H1 (cell line): ENCODE measurements at regions not wholly inside any gene's neighbourhood (a gene's known extent, or its start where the extent isn't known, plus 50 kb on each side); places are given as distances from the start of the nearest gene placed in this dataset.
"Not testable (repeated sequence)": the region's sequence is repeated elsewhere in the genome, so short reads cannot be mapped to it uniquely, and the experiment has no call there.

Experiments
- CTCF ChIA-PET: fragments of 300-600 bp; sonication (Branson Sonifier 250); formaldehyde crosslinking; loops from one replicate; lab custom pipeline; 2021; ENCODE audit not compliant: partially characterized antibody; lab: Charles Lee
- POLR2A ChIA-PET: fragments of 300-600 bp; sonication (Branson Sonifier 250); formaldehyde crosslinking; loops from one replicate; lab custom pipeline; 2021; ENCODE audit warnings: inconsistent platforms; ENCODE audit not compliant: partially characterized antibody; lab: Charles Lee
- DNase-seq, 2 experiments: peaks; one replicate each; pipeline versions ENCODE4 v3.0.0 to v3.0.0-alpha.2; 2010 to 2022; ENCODE audit warnings: low spot score in 2 of 2, low read depth in 1 of 2, mixed read lengths in 1 of 2
- FAIRE-seq: peaks from 2 replicates; lab custom pipeline; 2011; peaks lifted over from hg19 to GRCh38; lab: Jason Lieb, UNC
- H2AFZ ChIP-seq: 2 replicates; pipeline ENCODE4 v1.8.1; 2012; ENCODE audit warnings: low read length, inconsistent platforms
- H2AK5ac ChIP-seq: 2 replicates; pipeline ENCODE4 v1.6.1; 2013; ENCODE audit warnings: low read depth, low read length
- H2BK120ac ChIP-seq: replicated peaks from 2 replicates; pipeline ENCODE3; 2013; ENCODE audit warnings: low read depth, low read length, inconsistent platforms
- H2BK12ac ChIP-seq: 2 replicates; pipeline ENCODE4 v1.6.1; 2013; ENCODE audit warnings: low read depth, low read length
- H2BK15ac ChIP-seq: 2 replicates; pipeline ENCODE4 v1.6.1; 2013; ENCODE audit warnings: low read length
- H2BK20ac ChIP-seq: 2 replicates; pipeline ENCODE4 v1.6.1; 2013; ENCODE audit warnings: low read length
- H2BK5ac ChIP-seq: 2 replicates; pipeline ENCODE4 v1.6.1; 2013; ENCODE audit warnings: low read depth, low read length
- H3K14ac ChIP-seq: 2 replicates; pipeline ENCODE4 v1.6.1; 2013; ENCODE audit warnings: inconsistent platforms; ENCODE audit not compliant: insufficient read length
- H3K18ac ChIP-seq: 2 replicates; pipeline ENCODE4 v1.6.1; 2013; ENCODE audit warnings: low read length; ENCODE audit errors: extremely low read depth
- H3K23ac ChIP-seq: 2 replicates; pipeline ENCODE4 v1.6.1; 2013; ENCODE audit warnings: inconsistent platforms; ENCODE audit not compliant: insufficient read length
- H3K23me2 ChIP-seq: 2 replicates; pipeline ENCODE4 v1.6.1; 2013; ENCODE audit warnings: low read depth, low read length
- H3K27ac ChIP-seq: 2 replicates; pipeline ENCODE4 v1.6.1; 2011; ENCODE audit warnings: low read depth, low read length, inconsistent platforms
- H3K27me3 ChIP-seq, 4 experiments: replicated peaks in 1 of 4; 1 replicate in 1 of 4; 2 replicates in 3 of 4; pipeline versions ENCODE4 v1.6.1 to v1.8.1; 2011 to 2013; ENCODE audit warnings: low read length in 3 of 4, mild to moderate bottlenecking in 3 of 4, inconsistent platforms in 2 of 4, mixed read lengths in 2 of 4, moderate library complexity in 1 of 4; ENCODE audit not compliant: control insufficient read depth in 3 of 4, insufficient read depth in 3 of 4; ENCODE audit errors: extremely low read depth in 1 of 4
- H3K36me3 ChIP-seq, 4 experiments: 2 replicates each; pipeline versions ENCODE4 v1.6.1 to v1.8.1; 2011 to 2013; ENCODE audit warnings: mild to moderate bottlenecking in 4 of 4, low read length in 3 of 4, moderate library complexity in 2 of 4, control low read depth in 1 of 4, inconsistent platforms in 1 of 4; ENCODE audit not compliant: insufficient read depth in 4 of 4, control insufficient read depth in 2 of 4
- H3K4ac ChIP-seq: replicated peaks from 2 replicates; pipeline ENCODE3; 2013; ENCODE audit warnings: low read length, low read depth, mixed read lengths, inconsistent platforms; ENCODE audit not compliant: insufficient read length
- H3K4me1 ChIP-seq, 4 experiments: replicated peaks in 1 of 4; 1 replicate in 1 of 4; 2 replicates in 3 of 4; pipeline versions ENCODE4 v1.6.1 to v1.8.1; 2011 to 2013; ENCODE audit warnings: low read length in 3 of 4, inconsistent platforms in 2 of 4, mixed read lengths in 1 of 4; ENCODE audit not compliant: insufficient read depth in 4 of 4, control insufficient read depth in 3 of 4
- H3K4me2 ChIP-seq, 2 experiments: 2 replicates each; pipeline versions ENCODE4 v1.6.1 to v1.8.1; 2011 to 2013; ENCODE audit warnings: low read depth in 2 of 2, low read length in 2 of 2, control low read depth in 1 of 2, inconsistent platforms in 1 of 2, mild to moderate bottlenecking in 1 of 2; ENCODE audit not compliant: insufficient read depth in 1 of 2
- H3K4me3 ChIP-seq, 4 experiments: fragments of 200-600, 300-600 bp in 1 of 4; sonication (generic), shearing (Covaris generic), sonication (Bioruptor Twin) in 1 of 4; 2 replicates each; pipeline versions ENCODE4 v1.5.1 to v1.8.1; 2011 to 2016; ENCODE audit warnings: low read length in 4 of 4, low read depth in 3 of 4, control low read depth in 2 of 4, inconsistent platforms in 2 of 4, mild to moderate bottlenecking in 2 of 4, mixed read lengths in 1 of 4, moderate library complexity in 1 of 4; ENCODE audit not compliant: insufficient read depth in 2 of 4; ENCODE audit errors: extremely low read depth in 1 of 4
- H3K56ac ChIP-seq: replicated peaks from 2 replicates; pipeline ENCODE3; 2013; ENCODE audit warnings: low read depth, mild to moderate bottlenecking, mixed read lengths, low read length, inconsistent platforms; ENCODE audit not compliant: insufficient read length
- H3K79me1 ChIP-seq: 2 replicates; pipeline ENCODE4 v1.6.1; 2013; ENCODE audit warnings: low read depth, low read length, control low read depth
- H3K79me2 ChIP-seq, 2 experiments: 2 replicates each; pipeline versions ENCODE4 v1.6.1 to v1.8.1; 2012 to 2013; ENCODE audit warnings: low read length in 2 of 2, mild to moderate bottlenecking in 2 of 2, inconsistent platforms in 1 of 2; ENCODE audit not compliant: insufficient read depth in 2 of 2, control insufficient read depth in 1 of 2
- H3K9ac ChIP-seq, 4 experiments: replicated peaks in 1 of 4; 1 replicate in 1 of 4; 2 replicates in 3 of 4; pipeline versions ENCODE4 v1.6.1 to v1.8.1; 2011 to 2013; ENCODE audit warnings: low read depth in 3 of 4, low read length in 3 of 4, control low read depth in 2 of 4, mild to moderate bottlenecking in 2 of 4, moderate library complexity in 2 of 4, inconsistent platforms in 1 of 4; ENCODE audit errors: extremely low read depth in 1 of 4
- H3K9me3 ChIP-seq, 2 experiments: 2 replicates each; pipeline versions ENCODE4 v1.6.1 to v1.8.1; 2012 to 2013; ENCODE audit warnings: mild to moderate bottlenecking in 2 of 2, moderate library complexity in 2 of 2, control low read depth in 1 of 2, inconsistent platforms in 1 of 2, low read depth in 1 of 2, low read length in 1 of 2, mixed read lengths in 1 of 2; ENCODE audit not compliant: insufficient read depth in 2 of 2
- H4K20me1 ChIP-seq, 2 experiments: replicated peaks in 1 of 2; 2 replicates each; pipeline versions ENCODE3 to v1.8.1; 2011 to 2013; ENCODE audit warnings: inconsistent platforms in 2 of 2, low read length in 2 of 2, mild to moderate bottlenecking in 1 of 2; ENCODE audit not compliant: insufficient read depth in 2 of 2, control insufficient read depth in 1 of 2
- H4K5ac ChIP-seq: 2 replicates; pipeline ENCODE4 v1.6.1; 2013; ENCODE audit warnings: low read length, low read depth, mixed read lengths, inconsistent platforms; ENCODE audit not compliant: insufficient read length
- H4K8ac ChIP-seq: 2 replicates; pipeline ENCODE4 v1.8.0; 2013; ENCODE audit warnings: mild to moderate bottlenecking, moderate library complexity, low read length, inconsistent platforms; ENCODE audit not compliant: insufficient read depth; ENCODE audit errors: extremely low read depth
- H4K91ac ChIP-seq: replicated peaks from 2 replicates; pipeline ENCODE3; 2013; ENCODE audit warnings: low read length, mixed read lengths, inconsistent platforms; ENCODE audit not compliant: insufficient read length
- BACH1 ChIP-seq: IDR thresholded peaks from 2 replicates; pipeline ENCODE4 v1.6.1; 2012; ENCODE audit warnings: low read length, improper control_type of control experiment
- TBP ChIP-seq: IDR thresholded peaks from 2 replicates; pipeline ENCODE4 v1.6.1; 2011; ENCODE audit warnings: low read depth, low read length, improper control_type of control experiment
- WGBS, 2 experiments: shearing (Covaris generic) in 1 of 2; methylation state at CpG; one replicate each; pipeline versions ENCODE4 v1.1.6 to v1.1.7; 2013 to 2015; ENCODE audit warnings: low lambda C conversion rate in 2 of 2, mixed read lengths in 2 of 2, inconsistent platforms in 1 of 2, low coverage in 1 of 2, missing lambda C conversion rate in 1 of 2; ENCODE audit not compliant: insufficient replicate concordance in 2 of 2, insufficient coverage in 1 of 2, insufficient read length in 1 of 2; ENCODE audit errors: extremely low coverage in 1 of 2, missing lambda C conversion rate in 1 of 2; 5-methylcytosine and 5-hydroxymethylcytosine counted together

GRCh38 chr7:113504142-113504541 is 385.8 kb upstream of the SMIM30 start:
- Histone ChIP-seq H2BK120ac (no peak overlapping the region), H2BK20ac (no peak overlapping the region), H4K91ac (no peak overlapping the region), H2AFZ (no peak overlapping the region), H3K56ac (no peak overlapping the region), H2BK12ac (no peak overlapping the region), H4K20me1 (no peaks in the 10 kb centered on the region), H3K23me2 (no peaks in the 10 kb centered on the region), H3K4me1 (no peaks in the 10 kb centered on the region), H3K4me3 (no peak overlapping the region), H3K27ac (no peak overlapping the region), H3K23ac (no peak overlapping the region), H3K9me3 (peaks cover 11 to 28% of the 10 kb centered on the region in 2 experiments; a peak in 2 of 4 replicates), H4K8ac (no peak overlapping the region), H3K14ac (no peak overlapping the region), H3K9ac (no peak overlapping the region), H2BK15ac (no peak overlapping the region), H3K27me3 (peaks cover 0 to 1% (median 0%) of the 10 kb centered on the region in 4 experiments; a peak in 1 of 7 replicates), H3K36me3 (no peaks in the 10 kb centered on the region), H3K18ac (no peak overlapping the region), H3K4ac (no peak overlapping the region), H4K5ac (no peak overlapping the region), H3K79me1 (no peaks in the 10 kb centered on the region), H3K4me2 (no peak overlapping the region), H2AK5ac (no peak overlapping the region), H2BK5ac (no peak overlapping the region), H3K79me2 (no peaks in the 10 kb centered on the region)
- ChIA-PET CTCF (no interaction called here), POLR2A (no interaction called here)
- no peak for DNase-seq
- no peak for FAIRE-seq
- no peak for TF ChIP-seq TBP
- TF ChIP-seq BACH1, result no peak

DNA sequence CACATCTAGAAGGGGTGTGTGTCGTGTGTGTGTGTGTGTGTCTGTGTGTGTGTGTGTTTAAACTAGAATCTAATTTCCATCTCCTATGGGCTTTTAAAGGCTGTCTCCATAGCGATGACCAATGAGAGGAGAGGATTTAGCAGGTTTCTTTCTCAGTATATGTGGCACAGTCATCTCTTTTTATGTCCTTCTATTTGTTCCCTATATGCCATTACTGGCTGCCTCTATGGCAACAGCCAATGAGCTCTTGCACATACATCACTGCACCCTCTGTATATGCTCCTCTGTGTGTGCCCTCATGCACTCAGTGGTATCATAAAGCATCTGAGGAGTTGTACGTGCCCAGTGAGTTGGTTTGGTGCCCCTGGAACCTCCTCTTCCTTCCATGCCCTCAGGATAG is 378.2 kb upstream of the SMIM30 start:
- POLR2A ChIA-PET, H4K20me1 ChIP-seq, H4K8ac ChIP-seq, H3K79me2 ChIP-seq, H2AK5ac ChIP-seq, H3K79me1 ChIP-seq, H3K14ac ChIP-seq, H3K27ac ChIP-seq, H3K9ac ChIP-seq, H3K27me3 ChIP-seq, H4K91ac ChIP-seq, H3K4ac ChIP-seq, H3K36me3 ChIP-seq, H2BK5ac ChIP-seq, H3K4me3 ChIP-seq, H3K4me1 ChIP-seq, H2BK120ac ChIP-seq, CTCF ChIA-PET, H2BK15ac ChIP-seq, H3K56ac ChIP-seq, H3K4me2 ChIP-seq, H2BK12ac ChIP-seq, H2BK20ac ChIP-seq, H4K5ac ChIP-seq, H2AFZ ChIP-seq, H3K23me2 ChIP-seq, DNase-seq, H3K18ac ChIP-seq, H3K23ac ChIP-seq, FAIRE-seq: not testable (repeated sequence)
- peaks cover 0 to 14% of the 10 kb centered on the region in 2 experiments; a peak in 1 of 4 replicates for H3K9me3 ChIP-seq
- 83% methylated on average over 2 of the region's 3 CpGs; no CpG with 5 or more reads in 1 of the 2 experiments for WGBS, 2 experiments
